ENCODE measurements at regions not wholly inside any gene's neighbourhood (a gene's known extent, or its start where the extent isn't known, plus 50 kb on each side); places are given as distances from the start of the nearest gene placed in this dataset.
"Not testable (repeated sequence)": the region's sequence is repeated elsewhere in the genome, so short reads cannot be mapped to it uniquely, and the experiment has no call there.

GRCh38 chr9:39559384-39559783, 203.9 kb downstream of the SPATA31A1 start:
- no CpG with 5 or more reads among the region's 8 CpGs for WGBS (ENCODE audit: extremely low coverage, insufficient coverage, insufficient read length)
- H4K12ac ChIP-seq (ENCODE audit: low read depth, low read length): not testable (repeated sequence)

GRCh38 chr9:39566782-39567181, 211.3 kb downstream of the SPATA31A1 start:
- not testable (repeated sequence) for H2BK12ac ChIP-seq (ENCODE audit: low read length); H3K79me2 ChIP-seq (ENCODE audit: control insufficient read depth, insufficient read depth, low read length, poor library complexity); H3K14ac ChIP-seq (ENCODE audit: low read length); H3K4me3 ChIP-seq (ENCODE audit: low read depth, low read length); H4K8ac ChIP-seq (ENCODE audit: low read depth, low read length); H3K4me2 ChIP-seq (ENCODE audit: low read length); H3K18ac ChIP-seq (ENCODE audit: low read length); H3K79me1 ChIP-seq (ENCODE audit: low read length); H3K23ac ChIP-seq (ENCODE audit: low read length); H2AK5ac ChIP-seq (ENCODE audit: low read length); H3K4ac ChIP-seq (ENCODE audit: low read depth, low read length); H2BK120ac ChIP-seq (ENCODE audit: insufficient read depth, low read length, poor library complexity); H2BK5ac ChIP-seq (ENCODE audit: low read depth, low read length, poor library complexity); H3K36me3 ChIP-seq (ENCODE audit: control insufficient read depth in 1 of 2, insufficient read depth in 2 of 2, low read length in 2 of 2); H3K4me1 ChIP-seq (ENCODE audit: control insufficient read depth in 1 of 2, insufficient read depth in 2 of 2, low read length in 2 of 2); DNase-seq; H3K27me3 ChIP-seq (ENCODE audit: insufficient read depth, low read length); H3K27ac ChIP-seq (ENCODE audit: low read depth, low read length); H4K91ac ChIP-seq (ENCODE audit: low read depth, low read length); H3K9me3 ChIP-seq (ENCODE audit: insufficient read depth, low read depth, low read length); H4K12ac ChIP-seq (ENCODE audit: low read depth, low read length); H2AFZ ChIP-seq (ENCODE audit: insufficient read depth, low read length, poor library complexity); H3K9ac ChIP-seq (ENCODE audit: low read length)
- whole genome bisulfite sequencing (ENCODE audit: extremely low coverage, insufficient coverage, insufficient read length): no CpG with 5 or more reads among the region's 6 CpGs

More at GRCh38 chr9:39559384-39559783, 203.9 kb downstream of the SPATA31A1 start:
- H3K36me3 ChIP-seq (ENCODE audit: control insufficient read depth in 1 of 2, insufficient read depth in 2 of 2, low read length in 2 of 2); H3K4ac ChIP-seq (ENCODE audit: low read depth, low read length); H3K27me3 ChIP-seq (ENCODE audit: insufficient read depth, low read length); H4K91ac ChIP-seq (ENCODE audit: low read depth, low read length); H3K4me3 ChIP-seq (ENCODE audit: low read depth, low read length); H2AFZ ChIP-seq (ENCODE audit: insufficient read depth, low read length, poor library complexity); H3K23ac ChIP-seq (ENCODE audit: low read length); H2AK5ac ChIP-seq (ENCODE audit: low read length); H3K4me2 ChIP-seq (ENCODE audit: low read length); H3K79me2 ChIP-seq (ENCODE audit: control insufficient read depth, insufficient read depth, low read length, poor library complexity); H3K4me1 ChIP-seq (ENCODE audit: control insufficient read depth in 1 of 2, insufficient read depth in 2 of 2, low read length in 2 of 2); H2BK12ac ChIP-seq (ENCODE audit: low read length); H2BK5ac ChIP-seq (ENCODE audit: low read depth, low read length, poor library complexity); H3K14ac ChIP-seq (ENCODE audit: low read length); H3K27ac ChIP-seq (ENCODE audit: low read depth, low read length); H3K79me1 ChIP-seq (ENCODE audit: low read length); DNase-seq; H2BK120ac ChIP-seq (ENCODE audit: insufficient read depth, low read length, poor library complexity); H3K9me3 ChIP-seq (ENCODE audit: insufficient read depth, low read depth, low read length); H4K8ac ChIP-seq (ENCODE audit: low read depth, low read length); H3K9ac ChIP-seq (ENCODE audit: low read length); H3K18ac ChIP-seq (ENCODE audit: low read length): not testable (repeated sequence)

- not testable (repeated sequence) for H3K4me2 ChIP-seq (ENCODE audit: low read length); H2BK5ac ChIP-seq (ENCODE audit: low read depth, low read length, poor library complexity); H3K27ac ChIP-seq (ENCODE audit: low read depth, low read length); H3K36me3 ChIP-seq (ENCODE audit: control insufficient read depth in 1 of 2, insufficient read depth in 2 of 2, low read length in 2 of 2); H4K12ac ChIP-seq (ENCODE audit: low read depth, low read length); H3K14ac ChIP-seq (ENCODE audit: low read length); H4K8ac ChIP-seq (ENCODE audit: low read depth, low read length); H3K9me3 ChIP-seq (ENCODE audit: insufficient read depth, low read depth, low read length); H3K4me3 ChIP-seq (ENCODE audit: low read depth, low read length); H2BK120ac ChIP-seq (ENCODE audit: insufficient read depth, low read length, poor library complexity); H3K23ac ChIP-seq (ENCODE audit: low read length); H3K27me3 ChIP-seq (ENCODE audit: insufficient read depth, low read length); H3K4me1 ChIP-seq (ENCODE audit: control insufficient read depth in 1 of 2, insufficient read depth in 2 of 2, low read length in 2 of 2); H3K18ac ChIP-seq (ENCODE audit: low read length); H3K4ac ChIP-seq (ENCODE audit: low read depth, low read length); H3K79me1 ChIP-seq (ENCODE audit: low read length); H2AFZ ChIP-seq (ENCODE audit: insufficient read depth, low read length, poor library complexity); DNase-seq; H3K9ac ChIP-seq (ENCODE audit: low read length); H4K91ac ChIP-seq (ENCODE audit: low read depth, low read length); H3K79me2 ChIP-seq (ENCODE audit: control insufficient read depth, insufficient read depth, low read length, poor library complexity); H2AK5ac ChIP-seq (ENCODE audit: low read length); H2BK12ac ChIP-seq (ENCODE audit: low read length)
- no CpG with 5 or more reads among the region's 1 CpG for WGBS (ENCODE audit: extremely low coverage, insufficient coverage, insufficient read length)
Observed at GRCh38 chr9:39567396-39567795, 211.9 kb downstream of the SPATA31A1 start.

GRCh38 chr9:39568900-39569299, 213.4 kb downstream of the SPATA31A1 start:
- H3K18ac ChIP-seq (ENCODE audit: low read length); H3K9ac ChIP-seq (ENCODE audit: low read length); DNase-seq; H2BK120ac ChIP-seq (ENCODE audit: insufficient read depth, low read length, poor library complexity); H3K4ac ChIP-seq (ENCODE audit: low read depth, low read length); H3K4me1 ChIP-seq (ENCODE audit: control insufficient read depth in 1 of 2, insufficient read depth in 2 of 2, low read length in 2 of 2); H3K9me3 ChIP-seq (ENCODE audit: insufficient read depth, low read depth, low read length); H3K27me3 ChIP-seq (ENCODE audit: insufficient read depth, low read length); H2AK5ac ChIP-seq (ENCODE audit: low read length); H4K91ac ChIP-seq (ENCODE audit: low read depth, low read length); H2BK5ac ChIP-seq (ENCODE audit: low read depth, low read length, poor library complexity); H3K4me3 ChIP-seq (ENCODE audit: low read depth, low read length); H3K14ac ChIP-seq (ENCODE audit: low read length); H3K36me3 ChIP-seq (ENCODE audit: control insufficient read depth in 1 of 2, insufficient read depth in 2 of 2, low read length in 2 of 2); H4K12ac ChIP-seq (ENCODE audit: low read depth, low read length); H3K79me1 ChIP-seq (ENCODE audit: low read length); H3K27ac ChIP-seq (ENCODE audit: low read depth, low read length); H3K79me2 ChIP-seq (ENCODE audit: control insufficient read depth, insufficient read depth, low read length, poor library complexity); H2BK12ac ChIP-seq (ENCODE audit: low read length); H3K23ac ChIP-seq (ENCODE audit: low read length); H3K4me2 ChIP-seq (ENCODE audit: low read length); H4K8ac ChIP-seq (ENCODE audit: low read depth, low read length); H2AFZ ChIP-seq (ENCODE audit: insufficient read depth, low read length, poor library complexity): not testable (repeated sequence)
- WGBS (ENCODE audit: extremely low coverage, insufficient coverage, insufficient read length): no CpG with 5 or more reads among the region's 2 CpGs
